H54 (cell line): ENCODE measurements at regions not wholly inside any gene's neighbourhood (a gene's known extent, or its start where the extent isn't known, plus 50 kb on each side); places are given as distances from the start of the nearest gene placed in this dataset.

Source experiments
- DNase-seq: peaks from one replicate; pipeline ENCODE4 v3.0.0; 2011; ENCODE audit warnings: low spot score, mixed read lengths; ENCODE audit not compliant: insufficient read length
- FAIRE-seq: peaks from 3 replicates; lab custom pipeline; 2011; peaks lifted over from hg19 to GRCh38; lab: Jason Lieb, UNC
- POLR2A ChIP-seq: IDR thresholded peaks from 2 replicates; pipeline ENCODE4 v1.6.1; 2011; ENCODE audit warnings: low read depth, mild to moderate bottlenecking, low read length

GRCh38 chr13:30850204-30850866 is 55.7 kb upstream of the MEDAG start:
- TF ChIP-seq POLR2A = no peak
- FAIRE-seq (no peak), DNase-seq (no peak)

DNA sequence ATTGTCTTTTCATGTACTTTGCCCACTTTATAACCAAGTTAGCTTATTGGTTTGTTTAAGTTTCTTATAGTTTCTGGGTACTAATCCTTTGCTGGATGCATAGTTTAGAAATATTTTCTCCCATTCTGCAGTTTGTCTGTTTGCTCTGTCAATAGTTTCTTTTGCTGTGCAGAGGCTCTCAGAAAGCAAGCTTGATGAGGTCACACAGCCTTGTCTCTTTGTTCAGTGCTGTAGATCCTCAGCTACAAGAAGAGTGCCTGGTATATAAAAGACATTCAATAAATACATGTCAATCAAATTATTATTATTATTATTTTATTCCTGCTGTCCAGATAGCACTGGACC is 55.2 kb upstream of the MEDAG start:
- no peak for TF ChIP-seq POLR2A
- no peak for DNase-seq
- no peak for FAIRE-seq

DNA sequence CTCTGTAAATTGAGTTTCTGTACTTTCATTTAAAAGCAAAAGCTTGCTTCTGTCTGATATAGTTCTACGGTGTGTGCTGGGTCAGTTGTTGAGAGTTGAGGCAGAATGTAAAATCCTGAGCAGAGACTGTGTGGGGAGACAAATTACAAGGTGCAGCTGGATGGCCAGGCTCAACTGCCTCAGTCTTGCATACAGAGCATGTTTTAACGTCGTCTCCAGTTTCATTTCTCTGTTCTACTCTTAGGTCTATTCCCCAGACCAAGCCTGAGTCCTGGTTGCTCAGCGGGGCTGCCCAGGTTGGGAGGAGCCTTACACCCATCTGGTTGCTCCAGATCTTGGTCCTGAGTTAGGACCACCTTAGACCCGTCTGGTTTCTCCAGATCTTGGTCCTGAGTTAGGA is 54.4 kb upstream of the MEDAG start:
- no peak for FAIRE-seq
- TF ChIP-seq POLR2A = no peak
- no peak for DNase-seq

- FAIRE-seq (no peak), DNase-seq (no peak)
- no peak for TF ChIP-seq POLR2A
Measured at GRCh38 chr13:30855569-30855968, 50.5 kb upstream of the MEDAG start.

DNA sequence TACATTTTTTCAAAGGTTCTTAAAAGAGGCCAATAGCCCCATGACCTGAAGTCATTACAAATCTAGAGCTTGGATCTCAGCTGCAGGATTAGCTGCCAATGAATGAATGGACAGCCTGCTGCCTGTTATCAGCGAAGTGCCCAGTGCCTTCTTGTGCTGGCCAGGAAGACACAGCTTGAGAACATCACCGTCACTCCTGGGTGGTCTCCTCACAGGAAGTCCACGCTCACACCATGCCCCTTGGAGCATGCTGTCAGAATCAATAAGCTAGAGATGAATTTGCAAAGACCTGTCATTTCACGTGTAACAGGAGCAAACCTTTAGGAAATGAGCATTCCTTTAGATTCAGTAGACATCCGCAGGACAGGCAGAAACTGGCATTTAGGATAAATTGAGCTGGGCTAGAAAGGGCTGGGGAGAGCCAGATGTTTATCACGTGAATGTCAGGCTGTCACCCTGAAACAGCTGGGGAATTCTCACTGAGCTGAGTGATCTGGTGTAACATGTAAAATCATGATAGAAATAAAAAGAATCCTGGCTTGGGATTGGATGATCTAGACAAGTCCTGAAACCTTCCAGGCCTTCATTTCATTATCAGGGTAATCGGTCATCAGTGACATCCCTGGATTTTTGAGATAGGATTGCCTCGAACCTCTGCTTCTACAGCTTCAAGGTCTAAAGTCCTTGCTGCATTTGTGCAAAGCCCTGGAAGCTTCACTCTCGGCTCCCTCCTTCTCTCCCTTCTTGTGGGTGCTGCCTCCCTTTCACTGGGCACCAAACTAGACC is 49.9 kb upstream of the MEDAG start:
- FAIRE-seq = no peak

More for the DNA sequence above, 49.9 kb upstream of the MEDAG start:
- TF ChIP-seq POLR2A = no peak
- no peak for DNase-seq
